ENCODE measurements at regions not wholly inside any gene's neighbourhood (a gene's known extent, or its start where the extent isn't known, plus 50 kb on each side); places are given as distances from the start of the nearest gene placed in this dataset.
"Not testable (repeated sequence)": the region's sequence is repeated elsewhere in the genome, so short reads cannot be mapped to it uniquely, and the experiment has no call there.

DNA sequence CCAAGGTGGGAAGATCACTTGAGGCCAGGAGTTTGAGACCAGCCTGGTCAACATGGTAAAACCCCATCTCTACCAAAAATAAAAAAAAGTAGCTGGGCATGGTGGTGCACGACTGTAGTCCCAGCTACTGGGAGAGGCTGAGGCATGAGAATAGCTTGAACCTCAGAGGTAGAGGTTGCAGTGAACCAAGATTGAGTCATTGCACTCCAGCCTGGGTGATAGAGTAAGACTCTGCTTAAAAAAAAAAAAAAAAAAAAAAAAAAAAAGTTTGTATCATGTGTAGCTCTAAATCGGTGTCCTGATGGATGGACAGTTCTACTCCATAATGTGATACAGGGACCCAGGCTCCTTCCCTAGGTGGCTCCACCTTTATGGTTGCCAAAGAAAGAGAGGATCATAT, 497.1 kb upstream of the RBFOX1 start:
- in situ Hi-C loops (cut with HindIII; ENCODE audit: low sequenced_read_pairs) = no loop called here
- no peak for DNase-seq (ENCODE audit: low spot score)

DNA sequence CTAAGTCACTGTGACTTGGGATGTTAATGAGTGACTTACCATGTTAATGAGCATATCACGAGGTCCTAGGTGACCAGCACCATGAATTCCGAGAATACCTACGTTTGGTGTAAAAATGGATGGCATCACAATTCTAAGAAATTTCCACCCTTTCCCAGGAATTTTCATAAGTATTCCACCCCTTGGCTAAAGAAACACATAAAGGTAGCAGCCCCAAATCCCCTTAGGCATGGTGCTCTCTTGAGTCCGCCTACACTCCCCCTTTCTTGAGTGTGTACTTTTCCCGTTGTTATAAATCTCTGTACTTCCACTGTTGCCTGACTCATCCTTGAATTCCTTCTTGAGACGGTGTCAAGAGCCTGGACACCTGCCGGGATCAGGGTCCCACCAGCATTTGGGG, 504.0 kb upstream of the RBFOX1 start:
- in situ Hi-C loops (cut with HindIII; ENCODE audit: low sequenced_read_pairs) = no loop called here
- DNase-seq (ENCODE audit: low spot score) = no peak

DNA sequence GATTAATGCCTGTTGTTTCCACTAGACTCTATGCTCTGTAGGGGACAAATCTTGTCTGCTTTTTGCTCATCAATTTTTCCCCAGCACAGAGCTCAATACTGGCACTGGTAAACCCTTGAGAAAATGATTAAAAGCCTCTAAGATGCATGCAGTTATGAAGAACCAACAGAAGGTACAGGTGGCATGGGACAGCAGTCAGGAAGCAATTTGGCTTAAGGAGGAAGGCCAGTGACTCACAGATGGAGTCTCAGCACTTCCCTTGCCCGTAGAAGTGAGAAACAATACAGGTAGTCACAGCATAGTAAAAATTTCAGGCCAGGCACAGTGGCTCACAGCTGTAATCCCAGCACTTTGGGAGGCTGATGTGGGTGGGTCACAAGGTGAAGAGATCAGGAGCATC, 504.7 kb upstream of the RBFOX1 start:
- peak; percentile 70 for DNase-seq (ENCODE audit: low spot score)
- in situ Hi-C loops (cut with HindIII; ENCODE audit: low sequenced_read_pairs) = no loop called here

DNA sequence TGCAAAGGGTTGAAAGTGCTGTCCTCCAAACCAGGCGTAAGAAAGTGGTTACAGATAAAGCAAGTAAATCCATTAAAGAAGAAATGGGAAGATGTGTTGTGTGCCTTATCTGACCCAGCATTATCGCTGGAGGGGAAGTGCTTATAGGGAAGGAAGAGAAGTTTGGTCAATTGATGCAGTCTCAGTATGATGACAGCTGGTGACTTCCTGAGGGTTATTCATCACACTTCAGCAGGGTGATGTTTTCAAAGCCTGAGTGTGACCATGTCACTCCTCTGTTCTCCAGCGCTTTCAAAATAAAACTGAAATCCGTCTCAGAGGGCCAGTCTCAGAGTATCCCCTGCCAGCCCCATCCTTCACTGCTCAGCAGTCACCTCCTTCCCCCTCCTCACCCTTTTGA, 505.4 kb upstream of the RBFOX1 start:
- no peak for DNase-seq (ENCODE audit: low spot score)
- in situ Hi-C loops (cut with HindIII; ENCODE audit: low sequenced_read_pairs) = no loop called here

DNA sequence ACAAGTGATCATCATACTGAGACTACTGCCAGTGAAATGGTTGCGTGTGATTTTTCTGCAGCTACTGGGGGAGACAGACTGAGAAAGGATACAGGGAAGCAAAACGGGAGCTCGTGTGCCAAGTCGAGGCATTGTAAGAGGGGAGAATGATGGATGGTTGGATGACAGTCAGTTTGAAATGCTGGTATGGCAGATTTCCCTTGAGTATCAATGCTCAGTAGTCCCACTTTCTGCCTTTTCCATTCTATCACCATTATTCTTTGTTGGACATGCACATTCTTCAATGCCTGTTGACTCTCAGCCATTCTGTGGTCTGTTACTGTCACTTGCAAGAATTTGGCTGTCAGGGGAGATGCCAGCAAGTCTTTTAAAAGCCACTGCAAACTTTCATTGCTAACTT, 510.6 kb upstream of the RBFOX1 start:
- in situ Hi-C loops (cut with HindIII; ENCODE audit: low sequenced_read_pairs) = no loop called here

DNA sequence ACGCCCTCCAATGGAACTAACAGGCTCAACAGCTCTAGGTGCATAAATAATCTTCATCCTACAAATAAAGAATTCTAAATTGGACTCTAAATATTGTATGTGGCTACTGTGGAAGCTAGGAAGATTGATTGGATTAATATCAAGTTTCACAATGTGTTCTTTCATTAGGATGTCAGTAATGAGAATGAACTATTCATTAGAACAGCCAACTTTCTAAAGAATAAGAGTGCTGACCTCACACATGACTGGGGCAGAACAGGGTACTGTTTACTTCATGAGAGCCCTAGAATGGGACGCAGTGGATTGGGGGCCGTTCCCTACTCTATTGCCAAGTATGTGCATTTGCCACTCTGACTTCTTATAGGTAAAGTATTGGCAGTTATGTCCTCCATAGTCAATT, 528.2 kb upstream of the RBFOX1 start:
- in situ Hi-C loops (cut with HindIII; ENCODE audit: low sequenced_read_pairs) = no loop called here
- DNase-seq (ENCODE audit: low spot score) = no peak

More for the DNA sequence above, 510.6 kb upstream of the RBFOX1 start:
- no peak for DNase-seq (ENCODE audit: low spot score)

DNA sequence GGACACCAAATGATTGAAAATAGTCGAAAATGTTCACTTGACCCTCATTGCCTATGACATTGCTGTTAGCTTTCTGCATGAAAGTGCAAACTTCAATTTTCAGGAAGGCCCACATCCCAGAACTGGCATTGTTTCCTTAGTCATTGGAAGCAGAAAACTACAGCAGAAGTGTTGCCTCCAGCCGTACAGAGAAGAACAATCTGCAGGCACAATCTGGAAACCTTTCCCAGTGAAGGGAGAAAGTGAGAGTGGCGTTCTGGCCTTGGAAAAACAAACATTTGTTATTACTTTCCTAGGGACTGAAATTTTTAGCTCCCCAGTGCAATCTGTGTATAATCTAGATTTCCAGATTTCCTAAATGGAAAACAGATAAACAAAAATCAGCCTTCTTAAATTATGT, 529.5 kb upstream of the RBFOX1 start:
- in situ Hi-C loops (cut with HindIII; ENCODE audit: low sequenced_read_pairs) = no loop called here
- DNase-seq (ENCODE audit: low spot score) = peak; percentile 73

DNA sequence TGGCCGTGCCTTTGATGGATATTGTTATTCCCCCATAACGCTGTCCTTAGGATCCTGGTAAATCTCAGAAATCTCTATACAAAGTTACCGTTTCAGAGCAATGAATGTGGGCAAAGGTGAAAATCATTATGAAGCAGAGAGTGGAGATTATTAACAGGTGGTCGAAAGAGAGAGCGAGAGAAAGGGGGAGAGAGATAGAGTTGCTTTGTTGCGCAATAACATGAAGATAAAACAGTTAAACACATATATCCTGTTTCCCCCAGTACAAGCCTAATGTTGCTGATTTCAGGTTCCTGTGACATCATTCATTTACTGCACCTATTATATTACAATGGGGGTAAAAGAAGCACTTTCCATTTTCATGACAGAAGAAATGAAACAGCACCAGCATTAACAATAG, 535.4 kb upstream of the RBFOX1 start:
- DNase-seq (ENCODE audit: low spot score) = no peak
- in situ Hi-C loops (cut with HindIII; ENCODE audit: low sequenced_read_pairs) = no loop called here

DNA sequence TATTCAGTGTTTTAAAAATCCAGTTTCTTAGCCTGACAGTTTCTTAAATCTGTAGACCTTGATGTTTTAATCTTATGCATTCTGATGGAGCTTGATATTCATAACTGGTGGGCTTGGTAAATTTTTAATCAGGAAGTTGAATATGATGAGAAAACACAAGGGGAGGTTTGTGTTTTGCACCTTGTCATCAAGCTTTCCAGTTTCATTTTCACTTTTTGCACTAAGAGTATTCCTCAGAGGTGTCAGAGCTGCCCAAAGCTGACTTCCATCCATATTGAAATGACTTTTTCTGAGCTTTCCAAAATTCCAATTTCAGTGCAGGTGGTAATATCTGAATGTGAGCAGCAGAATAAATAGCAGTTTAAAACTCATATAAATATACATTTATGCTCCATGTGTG, 555.0 kb upstream of the RBFOX1 start:
- in situ Hi-C loops (cut with HindIII; ENCODE audit: low sequenced_read_pairs) = no loop called here
- peak; percentile 55 for DNase-seq (ENCODE audit: low spot score)

DNA sequence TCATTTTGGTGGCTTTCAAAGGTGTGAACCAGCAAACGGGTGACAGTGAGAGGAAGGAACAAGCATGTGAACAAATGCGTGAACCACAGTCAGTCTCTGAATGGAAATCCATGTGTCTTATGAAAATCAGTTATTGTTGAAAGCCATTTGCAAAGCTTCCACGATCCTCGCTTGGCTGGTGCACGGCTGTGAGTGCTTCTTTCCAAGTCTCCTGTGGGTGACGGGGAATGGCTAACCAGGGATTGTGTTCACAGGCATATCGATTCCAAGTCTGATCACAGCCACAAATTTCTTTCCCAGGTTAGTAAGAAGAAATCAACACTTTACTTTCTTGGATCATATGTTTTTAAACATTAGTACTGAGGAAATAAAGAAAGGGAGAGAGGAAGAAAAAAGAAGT, 556.9 kb upstream of the RBFOX1 start:
- peak; percentile 40 for DNase-seq (ENCODE audit: low spot score)
- in situ Hi-C loops (cut with HindIII; ENCODE audit: low sequenced_read_pairs) = no loop called here

DNA sequence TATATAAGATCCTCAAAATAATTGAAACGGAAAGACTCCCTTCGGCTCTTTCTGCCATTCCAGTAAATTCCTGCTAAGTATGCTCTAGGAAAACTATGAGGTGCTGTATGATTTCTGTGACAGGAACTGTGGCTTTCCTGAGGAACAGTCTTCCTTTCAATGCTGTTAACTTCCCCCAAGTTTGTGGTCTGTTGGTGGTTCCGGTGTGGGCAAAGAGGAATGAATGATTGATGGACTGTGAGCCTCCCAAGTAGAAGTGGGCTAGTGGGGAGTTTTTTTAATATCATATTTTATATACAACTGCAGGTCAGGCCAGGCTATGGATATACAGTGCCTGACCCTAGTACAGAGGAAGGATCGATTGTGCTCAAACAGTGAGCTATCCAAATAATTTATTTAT, 560.7 kb upstream of the RBFOX1 start:
- DNase-seq (ENCODE audit: low spot score) = no peak
- in situ Hi-C loops (cut with HindIII; ENCODE audit: low sequenced_read_pairs) = no loop called here

DNA sequence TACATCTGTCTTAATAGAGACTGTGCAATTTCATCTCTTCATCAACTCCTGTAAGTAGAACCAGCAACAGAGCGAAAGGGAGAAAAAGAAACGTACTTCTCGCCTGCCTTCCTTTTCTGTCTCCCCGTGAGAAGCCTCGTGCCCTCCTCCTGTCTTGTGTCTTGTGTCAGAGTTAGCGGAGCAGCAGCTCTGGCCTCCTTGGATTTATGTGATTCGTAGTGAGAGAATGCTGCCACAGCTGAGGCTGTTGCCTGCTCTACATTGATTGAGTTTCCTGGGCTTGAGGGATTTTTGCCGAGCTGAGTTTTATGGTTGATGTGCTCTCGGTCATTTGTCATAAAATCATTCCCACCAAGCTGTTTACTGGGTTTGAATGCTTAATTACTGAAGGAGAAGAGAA, 579.1 kb upstream of the RBFOX1 start:
- in situ Hi-C loops (cut with HindIII; ENCODE audit: low sequenced_read_pairs) = no loop called here
- DNase-seq (ENCODE audit: low spot score) = peak; percentile 67

DNA sequence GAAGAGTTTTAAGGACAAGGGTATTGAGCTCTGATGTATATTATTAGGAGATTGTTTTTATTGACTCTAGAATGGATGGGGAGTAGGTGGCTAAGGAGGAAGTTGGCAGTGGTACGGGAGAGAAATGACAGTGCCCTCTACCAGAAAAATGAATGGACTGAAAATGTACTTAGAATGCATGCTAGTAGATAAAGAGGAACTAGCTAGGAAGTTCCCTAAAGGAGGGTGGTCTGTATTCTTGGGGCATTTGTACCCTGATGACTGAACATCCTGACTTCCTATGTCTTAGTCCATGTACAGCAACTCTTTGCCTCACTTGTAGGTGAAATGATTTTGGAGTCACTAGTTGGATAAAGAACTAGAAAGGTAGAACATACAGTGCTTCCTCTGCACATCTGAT, 581.5 kb upstream of the RBFOX1 start:
- DNase-seq (ENCODE audit: low spot score) = no peak
- in situ Hi-C loops (cut with HindIII; ENCODE audit: low sequenced_read_pairs) = no loop called here

DNA sequence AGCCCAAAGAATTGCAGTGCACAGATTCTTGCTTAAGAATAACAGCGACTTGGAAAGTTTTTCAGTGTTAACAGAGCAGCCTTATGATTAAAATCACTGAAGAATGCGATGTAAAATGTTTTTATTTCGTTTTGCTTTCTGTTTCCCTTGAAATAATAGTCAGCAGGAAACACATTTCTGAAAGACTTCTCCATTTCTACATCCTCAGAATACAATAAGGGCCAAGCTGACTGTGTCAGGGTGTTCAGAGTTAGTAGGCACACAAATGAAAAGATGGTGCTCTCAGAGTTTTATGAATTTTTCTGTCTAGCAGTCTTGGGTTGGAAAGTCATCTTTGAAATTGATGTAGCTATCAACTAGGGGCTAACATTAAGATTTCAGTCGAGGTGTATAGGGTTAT, 582.9 kb upstream of the RBFOX1 start:
- DNase-seq (ENCODE audit: low spot score) = no peak
- in situ Hi-C loops (cut with HindIII; ENCODE audit: low sequenced_read_pairs) = no loop called here

DNA sequence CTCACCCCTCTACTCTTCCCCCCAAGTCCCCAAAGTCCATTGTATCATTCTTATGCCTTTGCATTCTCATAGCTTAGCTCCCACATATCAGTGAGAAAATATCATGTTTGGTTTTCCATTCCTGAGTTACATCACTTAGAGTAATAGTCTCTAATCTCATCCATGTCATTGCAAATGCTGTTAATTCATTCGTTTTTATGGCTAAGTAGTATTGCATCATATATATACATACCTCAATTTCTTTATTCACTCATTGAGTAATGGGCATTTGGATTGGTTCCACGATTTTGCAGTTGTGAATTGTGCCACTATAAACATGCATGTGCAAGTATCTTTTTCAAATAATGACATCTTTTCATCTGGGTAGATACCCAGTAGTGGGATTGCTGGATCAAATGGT, 596.3 kb upstream of the RBFOX1 start:
- DNase-seq (ENCODE audit: low spot score) = peak; percentile 3
- in situ Hi-C loops (cut with HindIII; ENCODE audit: low sequenced_read_pairs) = not testable (repeated sequence)

DNA sequence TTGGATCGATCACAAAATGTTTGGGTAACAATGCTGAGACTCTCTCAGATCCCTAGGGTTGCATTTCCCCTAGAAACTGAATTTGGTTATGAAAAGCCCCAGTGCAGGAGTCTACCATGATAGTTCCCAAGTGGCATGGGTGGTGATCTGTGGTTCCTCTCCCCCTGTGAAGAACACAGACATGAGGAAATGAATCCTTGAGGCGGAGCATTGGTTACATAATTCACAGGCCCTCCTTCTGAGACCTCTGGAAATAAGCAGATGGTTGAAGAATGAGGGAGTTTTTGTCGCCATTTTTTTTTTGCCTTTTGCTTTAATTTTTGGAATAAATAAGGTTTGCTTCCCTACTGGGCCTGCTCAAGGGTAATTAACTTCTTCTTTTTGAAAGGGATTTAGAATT, 597.0 kb upstream of the RBFOX1 start:
- in situ Hi-C loops (cut with HindIII; ENCODE audit: low sequenced_read_pairs) = no loop called here
- DNase-seq (ENCODE audit: low spot score) = peak; percentile 84

DNA sequence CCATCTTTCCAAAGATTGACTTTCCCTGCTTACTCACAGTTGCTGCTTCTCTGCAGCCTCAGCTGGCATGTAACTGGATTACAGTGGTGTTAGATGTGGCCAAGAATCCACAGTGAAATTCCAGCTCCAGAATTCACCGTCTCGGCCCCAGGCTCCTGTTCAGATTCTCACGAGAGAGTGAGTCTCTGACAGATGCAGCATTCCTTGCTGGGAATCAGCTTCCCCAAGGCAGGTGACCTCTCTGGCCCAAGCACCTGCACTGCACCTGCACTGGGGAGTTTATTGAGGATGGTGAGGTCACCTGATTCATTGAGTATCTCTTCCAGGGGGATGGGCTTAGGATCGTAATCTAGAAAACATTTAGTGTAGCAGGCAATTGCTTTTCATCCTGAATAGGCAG, 600.5 kb upstream of the RBFOX1 start:
- in situ Hi-C loops (cut with HindIII; ENCODE audit: low sequenced_read_pairs) = no loop called here
- DNase-seq (ENCODE audit: low spot score) = peak; percentile 27

DNA sequence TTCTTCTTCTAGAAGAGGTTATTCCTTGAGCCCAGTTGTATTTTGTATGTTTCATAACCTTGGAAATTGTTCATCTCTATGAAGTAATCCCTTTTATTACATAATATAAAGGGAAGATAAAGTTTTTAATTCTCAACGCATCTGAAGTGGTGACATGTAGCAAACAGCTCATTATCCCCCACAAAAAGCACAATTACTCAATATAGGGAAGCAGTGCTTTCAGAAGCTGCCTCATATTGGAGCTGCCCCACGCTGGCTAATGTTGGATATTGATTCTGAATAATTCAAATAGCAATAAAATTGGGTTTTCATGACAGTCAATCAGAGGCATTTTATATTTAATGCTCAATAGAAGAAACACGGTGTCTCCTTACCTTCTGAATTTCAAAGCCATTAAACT, 604.3 kb upstream of the RBFOX1 start:
- in situ Hi-C loops (cut with HindIII; ENCODE audit: low sequenced_read_pairs) = no loop called here
- DNase-seq (ENCODE audit: low spot score) = no peak

DNA sequence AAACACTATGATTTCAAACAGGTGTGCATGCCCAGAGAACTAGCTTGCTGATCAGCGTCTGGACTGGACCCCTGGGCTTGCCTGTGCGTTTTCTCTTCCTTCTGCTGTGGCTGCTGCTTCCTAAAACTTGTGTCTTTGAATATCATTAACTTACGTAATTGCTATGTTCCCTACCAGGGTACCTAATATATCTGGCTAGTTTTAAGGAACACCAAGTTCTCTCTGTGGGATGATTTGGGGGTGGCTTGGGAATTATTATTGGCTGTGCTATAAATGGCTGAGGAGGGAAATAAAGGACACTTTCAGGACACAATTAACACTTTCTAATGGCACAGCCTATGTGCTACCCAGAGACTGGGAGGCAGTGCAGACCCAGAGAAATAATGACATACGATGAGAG, 606.0 kb upstream of the RBFOX1 start:
- peak; percentile 80 for DNase-seq (ENCODE audit: low spot score)

DNA sequence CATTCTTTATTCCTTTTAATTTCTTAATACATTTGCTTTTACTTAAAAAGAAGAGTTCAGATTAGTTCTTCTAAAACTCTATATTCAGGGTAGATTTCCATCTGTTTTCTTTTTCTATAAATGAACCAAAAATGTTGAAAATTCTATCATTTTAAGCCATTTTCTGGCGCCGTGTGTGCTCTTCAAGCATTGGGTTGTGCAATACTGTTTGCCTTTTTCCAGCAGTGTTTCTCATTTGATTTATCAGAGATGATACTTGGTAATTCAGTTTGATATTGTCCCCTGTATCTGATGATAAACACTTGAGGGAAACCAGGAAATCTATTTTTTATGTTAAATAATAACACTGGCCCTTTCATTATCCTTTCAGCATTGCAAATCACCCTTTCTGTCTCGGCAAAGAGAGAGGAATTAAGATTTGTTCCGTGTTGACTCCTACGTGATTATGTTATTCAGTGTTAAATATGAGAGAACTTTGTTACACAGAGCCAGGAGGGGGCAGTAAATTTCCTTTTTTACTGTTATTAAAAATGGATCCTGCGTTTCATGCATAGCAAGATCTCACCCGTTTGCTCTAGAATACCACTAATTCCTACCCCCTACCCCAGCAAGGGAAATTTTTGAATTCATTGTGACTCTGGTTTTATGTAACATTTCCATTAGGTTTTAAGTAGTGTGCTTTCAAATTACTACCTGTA, 606.9 kb upstream of the RBFOX1 start:
- in situ Hi-C loops (cut with HindIII; ENCODE audit: low sequenced_read_pairs) = no loop called here

More for the DNA sequence above, 606.0 kb upstream of the RBFOX1 start:
- in situ Hi-C loops (cut with HindIII; ENCODE audit: low sequenced_read_pairs) = no loop called here

DNA sequence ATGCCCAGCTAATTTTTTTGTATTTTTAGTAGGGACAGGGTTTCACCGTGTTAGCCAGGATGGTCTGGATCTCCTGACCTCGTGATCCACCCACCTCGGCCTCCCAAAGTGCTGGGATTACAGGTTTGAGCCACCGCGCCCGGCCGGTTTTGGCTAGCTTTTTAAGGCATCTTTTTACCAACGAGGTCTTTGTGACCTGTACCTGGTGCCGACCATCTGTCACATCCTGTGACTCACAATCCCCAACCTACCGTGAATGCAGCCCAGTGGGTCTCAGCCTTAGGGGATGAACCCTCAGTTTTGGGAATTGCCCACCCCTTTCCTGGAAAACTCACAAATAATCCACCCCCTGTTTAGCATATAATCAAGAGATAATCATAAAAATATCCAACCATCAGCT, 607.4 kb upstream of the RBFOX1 start:
- in situ Hi-C loops (cut with HindIII; ENCODE audit: low sequenced_read_pairs) = not testable (repeated sequence)
- peak; percentile 84 for DNase-seq (ENCODE audit: low spot score)

More for the DNA sequence above, 606.9 kb upstream of the RBFOX1 start:
- peak; percentile 85 for DNase-seq (ENCODE audit: low spot score)

DNA sequence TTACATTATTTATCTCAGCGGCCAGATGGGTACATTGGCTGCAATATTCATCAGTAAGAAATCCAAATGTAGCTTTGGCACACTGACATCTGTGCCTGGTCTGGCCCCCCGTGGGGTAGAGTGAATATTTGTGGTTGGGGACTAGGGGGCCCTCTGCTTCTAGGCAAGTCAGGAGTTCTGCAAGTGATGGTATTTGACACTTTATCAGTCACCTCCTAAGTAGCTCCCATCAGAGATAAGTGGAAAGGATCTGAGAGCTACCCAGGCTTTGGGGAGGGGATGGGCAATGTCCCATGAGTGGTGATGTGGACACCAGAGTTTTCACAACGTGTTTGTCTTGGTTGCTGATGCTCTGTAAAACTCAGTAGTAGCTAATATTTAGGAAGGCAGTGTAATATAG, 609.9 kb upstream of the RBFOX1 start:
- peak; percentile 8 for DNase-seq (ENCODE audit: low spot score)
- in situ Hi-C loops (cut with HindIII; ENCODE audit: low sequenced_read_pairs) = no loop called here

Measured in G401 (cell line).